SK-N-SH (cell line): ENCODE measurements at regions not wholly inside any gene's neighbourhood (a gene's known extent, or its start where the extent isn't known, plus 50 kb on each side); places are given as distances from the start of the nearest gene placed in this dataset.

Experiments used
- CTCF ChIP-seq: fragments of 200-600 bp; sonication (generic); IDR thresholded peaks from 2 replicates; pipeline ENCODE4 v1.6.1; 2017; ENCODE audit warnings: antibody characterized with exemption, mild to moderate bottlenecking, moderate library complexity
- EP300 ChIP-seq, 2 experiments: IDR thresholded peaks; 2 replicates each; pipeline versions ENCODE4 v1.4.0 to v1.6.1; 2012; ENCODE audit warnings: borderline replicate concordance in 1 of 2, low read depth in 1 of 2, low read length in 1 of 2
- NRF1 ChIP-seq: IDR thresholded peaks from 2 replicates; pipeline ENCODE4 v1.6.1; 2012; ENCODE audit warnings: low read depth, mild to moderate bottlenecking, low read length

DNA sequence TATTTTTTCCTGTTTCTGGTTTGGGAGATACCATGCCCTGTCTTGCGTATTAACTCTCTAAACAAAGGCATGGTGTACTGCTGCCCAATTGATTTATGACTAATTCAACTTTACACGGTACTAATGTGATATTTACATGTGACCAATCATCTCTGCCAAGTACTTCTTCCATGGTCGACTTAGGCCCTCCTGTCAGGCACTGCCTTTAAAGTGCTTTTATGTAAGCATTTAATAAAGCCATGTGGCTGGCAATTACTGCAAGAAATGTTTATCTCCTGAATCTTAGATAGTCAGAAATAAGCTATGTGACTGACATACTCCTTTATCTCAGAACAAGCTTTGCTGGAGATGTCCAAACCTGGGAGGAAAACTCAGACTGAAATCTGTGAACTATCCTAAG lies 323.4 kb downstream of the BTBD3 start:
- TF ChIP-seq NRF1: no peak
- TF ChIP-seq CTCF: no peak
- TF ChIP-seq EP300 (IDR thresholded peaks at IDR 0.05; ENCODE audit: borderline replicate concordance in 1 of 2, low read depth in 1 of 2, low read length in 1 of 2): no peak
